Stimulated activated CD8-positive, alpha-beta memory T cell treated with anti-CD3 and anti-CD28 coated beads, Interleukin-12 subunit alpha, Interleukin-12 subunit beta, amount 100 ng/mL, for 1 hour (primary cell): ENCODE measurements at regions not wholly inside any gene's neighbourhood (a gene's known extent, or its start where the extent isn't known, plus 50 kb on each side); places are given as distances from the start of the nearest gene placed in this dataset.

Experiments used
- DNase-seq: peaks from one replicate; pipeline ENCODE4 v3.0.0-alpha.2; 2020; ENCODE audit warnings: low read depth

DNA sequence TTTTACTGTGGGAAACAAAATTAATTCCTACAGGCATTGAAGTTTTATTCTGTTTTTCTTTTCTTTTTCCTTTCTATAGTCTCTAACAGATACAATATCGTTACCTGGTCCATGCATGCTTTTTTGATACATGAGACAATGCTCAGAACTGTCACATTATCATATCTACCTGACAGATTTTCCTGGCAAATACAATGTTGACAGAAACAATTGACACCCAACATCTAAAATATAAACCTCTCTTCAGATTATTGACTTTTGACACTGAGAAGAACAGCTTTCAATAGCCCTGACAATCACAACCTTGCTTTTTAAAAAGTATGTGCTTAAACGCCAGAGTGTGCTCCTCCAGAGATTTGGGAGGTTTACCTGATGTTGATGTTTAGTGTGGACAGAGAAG is 2334.6 kb upstream of the WWC1 start:
- DNase-seq: no peak

DNA sequence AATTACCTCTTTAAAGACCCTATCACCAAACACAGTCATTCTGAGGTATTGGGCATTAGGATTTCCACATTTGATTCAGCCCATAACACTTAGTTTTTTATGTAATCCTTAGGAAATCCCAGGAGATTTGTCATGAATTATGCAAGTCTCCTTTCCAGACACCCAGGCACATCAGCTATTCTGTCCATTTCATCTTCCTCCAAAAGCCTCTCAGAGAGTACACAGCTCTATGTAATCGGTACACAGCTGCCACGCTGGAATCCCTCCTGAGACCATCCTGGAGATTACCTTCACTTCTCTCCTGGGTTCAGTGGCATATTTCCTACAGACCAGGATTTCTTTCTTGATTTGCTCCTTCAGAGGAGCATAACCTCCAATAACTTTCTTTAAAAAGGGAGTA is 2309.8 kb upstream of the WWC1 start:
- DNase-seq: no peak

DNA sequence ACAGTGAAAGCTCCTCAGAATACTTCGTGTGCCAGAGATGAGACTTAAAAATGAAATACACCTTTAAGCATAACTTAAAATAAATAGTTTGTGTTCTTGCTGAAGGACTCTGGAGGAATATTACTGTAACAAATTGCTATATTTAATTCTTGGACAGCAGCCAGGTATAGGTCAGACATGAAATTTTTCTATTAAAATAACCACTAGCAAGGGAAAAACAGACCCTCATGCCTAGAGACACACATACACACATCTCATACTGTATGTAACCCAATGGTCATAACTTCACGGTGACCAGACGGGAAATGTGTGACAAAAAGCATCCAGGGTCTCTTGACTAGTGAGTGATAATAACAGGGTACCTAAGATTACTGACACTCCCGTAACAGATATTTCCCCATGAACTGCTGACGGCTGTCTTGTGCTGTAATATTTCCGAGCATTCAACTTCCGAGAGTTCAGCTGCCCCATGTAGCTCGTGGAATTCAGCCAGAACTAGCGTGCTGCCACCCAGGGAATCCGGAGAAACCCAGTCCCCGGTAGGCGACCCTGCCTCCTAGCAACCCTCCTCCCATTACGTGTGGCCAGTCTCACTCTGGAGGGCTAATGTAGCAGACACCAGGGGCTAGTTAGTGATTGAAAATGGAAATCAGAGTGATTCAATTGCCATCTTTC is 2295.1 kb upstream of the WWC1 start:
- no peak for DNase-seq

DNA sequence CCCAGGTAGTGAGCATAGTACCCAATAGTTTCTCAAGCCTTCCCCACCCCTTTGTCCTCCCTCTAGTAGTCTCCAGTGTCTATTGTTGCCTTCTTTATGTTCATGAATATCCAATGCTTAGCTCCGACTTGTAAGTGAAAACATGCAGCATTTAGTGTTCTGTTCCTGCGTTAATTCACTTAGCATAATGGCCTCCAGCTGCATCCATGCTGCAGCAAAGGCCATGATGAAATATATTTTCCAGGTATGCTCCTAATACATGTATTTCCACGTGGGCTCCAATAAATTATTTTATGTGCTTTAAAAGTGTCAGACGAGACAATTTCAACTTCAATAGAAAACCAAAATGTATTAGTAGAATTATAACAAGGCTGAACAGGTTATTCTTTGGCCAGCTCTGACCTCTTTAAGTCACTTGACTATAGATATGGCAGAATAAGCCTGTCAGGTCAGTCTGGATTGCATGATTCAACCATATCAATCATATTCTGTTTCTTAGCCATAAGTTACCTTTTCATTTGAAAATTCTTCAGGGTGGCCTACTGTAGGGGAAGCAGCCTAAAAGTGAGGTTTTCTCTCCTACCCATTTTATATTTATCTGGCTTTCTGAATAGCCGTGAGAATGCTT is 2291.6 kb upstream of the WWC1 start:
- DNase-seq: no peak

DNA sequence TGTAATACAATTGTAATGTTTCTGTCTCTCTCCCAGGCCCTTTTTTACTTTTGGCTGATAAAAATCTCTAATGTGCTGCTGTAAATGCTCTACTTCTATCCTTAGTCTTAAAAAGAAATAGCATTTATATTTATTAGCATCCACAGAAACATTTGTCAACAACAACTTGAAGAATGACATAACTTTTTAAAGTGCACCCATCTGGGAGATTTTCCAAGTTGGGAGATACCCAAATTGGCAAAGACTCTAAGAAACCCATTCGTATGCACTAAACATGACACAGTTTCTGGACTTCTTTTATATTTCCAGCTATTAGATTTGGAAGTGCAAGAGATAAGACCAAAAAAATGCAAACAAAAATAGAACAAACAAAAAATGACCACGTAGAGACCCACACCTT is 2287.4 kb upstream of the WWC1 start:
- no peak for DNase-seq

DNA sequence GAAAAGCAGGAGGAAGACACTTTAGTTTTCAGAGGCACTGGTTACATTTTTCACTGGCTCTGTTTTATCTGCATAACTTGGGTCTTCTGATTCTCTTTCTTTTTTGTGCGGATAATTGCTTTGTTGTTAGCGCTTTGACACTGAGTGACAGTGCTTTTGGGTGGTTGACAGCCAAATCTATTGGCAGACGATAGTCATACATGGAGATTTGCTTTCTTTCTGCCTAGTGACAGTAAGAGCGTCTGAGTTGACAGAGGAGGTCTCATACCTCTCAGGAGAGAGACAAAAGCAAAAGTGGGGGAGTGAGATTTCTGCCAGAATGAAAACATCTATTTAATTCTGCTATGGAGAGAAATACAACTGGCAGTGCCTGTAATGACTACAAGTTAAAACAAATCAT is 2278.0 kb upstream of the WWC1 start:
- DNase-seq: no peak

DNA sequence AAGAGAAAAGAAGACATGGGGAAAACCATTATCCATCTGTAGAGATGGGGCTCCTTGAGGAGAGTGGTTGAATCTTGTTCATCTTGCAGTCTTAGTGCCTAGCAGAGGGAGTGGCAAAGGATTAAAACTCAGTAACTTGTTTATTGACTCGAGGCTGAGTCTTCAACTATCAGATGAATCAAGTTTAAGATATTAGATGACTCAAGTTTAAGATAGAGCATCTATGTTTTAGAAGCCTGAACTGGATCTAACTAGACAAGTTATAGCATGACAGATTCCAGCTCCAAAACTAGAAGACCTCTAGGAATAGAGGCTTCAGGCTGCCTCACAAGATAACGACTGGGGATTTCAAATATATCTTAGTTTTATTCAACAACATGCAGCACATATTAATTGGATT is 2277.2 kb upstream of the WWC1 start:
- no peak for DNase-seq

DNA sequence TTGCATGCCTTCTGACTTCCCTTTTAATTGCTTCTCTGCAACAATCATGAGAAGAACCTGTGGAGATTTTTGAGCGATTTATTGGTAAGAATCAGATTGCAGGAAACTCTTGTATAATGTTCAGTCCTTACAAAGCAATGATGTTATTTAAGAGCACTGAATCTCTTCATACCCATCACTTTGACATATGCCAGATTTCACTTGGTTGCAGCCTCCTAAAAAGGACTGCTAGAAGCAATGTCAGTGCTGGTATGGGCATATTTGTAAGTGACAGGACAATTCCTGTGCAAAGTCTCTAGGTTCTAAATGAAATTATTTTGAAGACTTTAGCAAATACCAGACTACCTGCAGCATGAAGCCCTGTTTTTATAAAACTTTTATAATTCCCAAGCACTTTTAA is 2272.7 kb upstream of the WWC1 start:
- DNase-seq: no peak

DNA sequence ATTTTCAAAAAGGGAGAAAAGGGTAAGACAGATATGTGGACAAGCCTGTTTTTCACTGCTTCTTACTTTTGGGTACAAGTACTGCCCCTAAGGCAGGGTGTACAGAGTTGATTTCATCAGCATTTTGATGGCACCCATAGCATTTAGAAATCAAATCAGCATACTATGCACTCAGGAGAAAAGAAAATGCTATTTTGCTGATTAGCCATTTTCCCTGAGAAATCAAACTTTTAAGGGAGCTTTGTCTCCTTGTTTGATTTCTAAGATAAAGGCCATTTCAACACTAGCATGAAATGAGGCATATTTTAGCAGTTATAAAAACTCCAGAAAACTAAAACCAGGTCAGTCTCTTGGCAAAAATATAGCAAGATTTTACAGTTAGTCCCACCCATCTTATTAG is 2269.4 kb upstream of the WWC1 start:
- no peak for DNase-seq

DNA sequence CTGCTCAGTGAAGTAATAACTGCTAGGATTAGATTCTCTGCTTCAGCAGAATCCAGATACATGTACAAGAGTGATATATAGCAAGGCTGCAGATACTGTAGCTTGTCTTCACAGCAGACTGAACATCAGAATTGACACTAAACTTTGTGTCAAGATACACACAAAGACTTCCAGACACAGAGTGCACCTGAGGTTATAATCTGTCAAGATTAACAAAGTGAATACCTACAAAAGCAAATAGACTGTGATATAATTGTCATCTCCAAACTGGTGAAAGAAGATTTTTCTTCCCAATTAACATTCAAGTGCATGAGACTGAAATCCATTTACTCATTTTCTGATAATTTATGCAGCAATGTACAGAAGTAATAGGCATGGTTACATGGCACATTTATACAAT is 2266.5 kb upstream of the WWC1 start:
- no peak for DNase-seq

DNA sequence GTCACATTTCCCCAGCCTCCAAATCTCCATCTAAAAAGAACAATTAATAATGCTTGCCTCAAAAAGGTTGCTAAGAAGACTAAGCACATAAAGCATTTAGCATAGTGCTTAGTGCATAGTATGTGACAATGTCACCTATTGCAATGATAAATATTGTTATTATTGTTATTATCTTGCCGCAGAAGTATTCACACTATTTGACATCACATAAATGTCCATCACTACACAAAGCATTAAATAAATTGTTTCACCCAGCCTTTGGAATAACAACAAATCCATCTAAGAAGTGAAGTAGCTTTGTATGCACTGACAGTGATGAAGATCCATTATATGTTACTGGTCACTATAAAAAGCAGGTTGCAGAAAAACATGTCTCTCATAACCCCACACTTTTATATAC is 2263.9 kb upstream of the WWC1 start:
- DNase-seq: no peak

DNA sequence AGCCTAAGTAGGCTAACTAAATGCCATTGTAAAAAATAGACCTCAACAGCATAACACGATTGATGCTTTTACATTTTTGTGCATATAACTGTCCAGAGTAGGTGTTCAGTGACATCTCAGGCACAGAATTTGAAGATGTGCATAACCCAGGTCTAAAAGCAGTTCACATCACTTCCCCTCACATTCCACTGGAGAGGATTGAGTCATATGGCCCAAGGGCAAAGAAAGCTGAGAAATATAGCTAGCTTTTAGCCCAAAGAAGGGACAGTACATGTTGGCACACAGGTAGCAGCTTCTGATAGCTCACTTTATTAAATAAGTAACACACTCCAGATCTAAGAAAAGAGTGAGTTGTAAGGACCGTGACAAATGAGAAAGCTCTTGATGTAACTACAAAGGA is 2259.5 kb upstream of the WWC1 start:
- DNase-seq: no peak

DNA sequence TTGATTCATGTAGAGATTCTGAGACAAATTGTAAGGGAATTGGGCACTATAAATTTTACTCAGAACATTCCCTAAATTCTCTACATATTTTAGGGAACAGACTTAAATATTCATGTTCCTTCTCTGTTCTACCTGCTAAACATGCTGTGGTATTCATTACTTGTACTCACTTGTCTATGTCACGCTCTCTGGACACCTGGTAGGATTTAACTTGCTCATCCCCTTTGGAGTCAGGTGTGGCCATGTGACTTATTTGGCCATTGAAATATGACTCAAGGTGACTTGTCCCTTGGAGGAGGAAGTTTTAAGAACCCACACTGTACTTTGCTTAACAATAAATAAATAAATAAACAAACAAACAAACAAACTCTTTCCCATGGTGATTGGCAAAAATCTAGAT is 2258.8 kb upstream of the WWC1 start:
- DNase-seq: no peak

DNA sequence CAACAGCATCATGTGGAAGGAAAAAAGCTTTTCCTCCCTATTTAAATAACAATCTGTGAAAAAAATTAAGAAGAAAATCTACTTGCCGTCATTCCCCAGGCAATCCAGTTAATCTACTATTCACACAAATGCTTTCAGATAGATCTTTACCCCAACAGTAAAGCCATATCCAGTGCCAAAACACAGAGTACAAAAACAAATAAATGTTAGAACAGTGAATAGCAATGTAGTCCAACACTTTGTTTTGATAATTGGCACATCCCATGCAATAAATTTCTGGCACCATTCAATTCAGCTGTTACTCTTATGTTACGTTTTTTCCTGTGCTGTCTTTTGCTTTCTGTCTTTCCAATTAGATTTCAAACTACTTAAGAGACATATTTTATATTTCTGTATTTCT is 2245.5 kb upstream of the WWC1 start:
- DNase-seq: no peak

DNA sequence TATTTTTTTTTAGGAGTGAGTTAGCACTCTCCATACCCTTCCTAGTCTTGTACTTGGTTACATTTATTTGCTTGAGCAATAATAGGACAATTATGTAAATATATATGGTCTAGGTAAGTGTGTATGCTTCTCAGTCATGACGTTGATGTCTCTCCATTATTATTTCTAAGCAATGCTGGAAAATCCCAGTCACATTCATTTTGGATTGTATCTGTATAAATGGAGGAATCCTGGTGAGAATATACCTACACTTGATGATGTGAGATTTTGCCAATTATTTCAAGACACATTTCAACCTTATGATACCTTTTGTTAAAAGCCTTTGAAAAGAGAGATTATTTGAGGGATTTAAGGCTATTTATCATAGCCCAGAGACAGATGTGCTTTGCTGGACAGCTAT is 2244.5 kb upstream of the WWC1 start:
- no peak for DNase-seq

DNA sequence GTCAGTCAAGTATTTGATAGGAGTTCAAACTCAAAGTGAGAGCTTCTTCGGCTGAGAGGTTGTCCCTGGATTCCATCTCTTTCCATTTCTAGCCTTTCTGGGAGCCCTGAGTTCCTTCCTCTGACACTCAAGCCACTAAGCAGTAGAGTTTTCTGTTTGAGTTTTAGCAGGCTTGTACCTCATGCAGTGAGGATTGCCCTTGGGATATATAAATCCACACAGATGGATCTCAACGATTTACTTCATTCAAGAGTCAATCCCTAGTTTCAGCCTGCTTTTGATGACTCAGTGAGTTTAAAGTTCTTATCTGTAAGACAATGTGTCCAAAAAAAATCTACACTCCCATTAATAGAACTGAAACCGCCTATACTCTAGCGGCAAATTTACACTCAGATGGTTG is 2240.9 kb upstream of the WWC1 start:
- no peak for DNase-seq

DNA sequence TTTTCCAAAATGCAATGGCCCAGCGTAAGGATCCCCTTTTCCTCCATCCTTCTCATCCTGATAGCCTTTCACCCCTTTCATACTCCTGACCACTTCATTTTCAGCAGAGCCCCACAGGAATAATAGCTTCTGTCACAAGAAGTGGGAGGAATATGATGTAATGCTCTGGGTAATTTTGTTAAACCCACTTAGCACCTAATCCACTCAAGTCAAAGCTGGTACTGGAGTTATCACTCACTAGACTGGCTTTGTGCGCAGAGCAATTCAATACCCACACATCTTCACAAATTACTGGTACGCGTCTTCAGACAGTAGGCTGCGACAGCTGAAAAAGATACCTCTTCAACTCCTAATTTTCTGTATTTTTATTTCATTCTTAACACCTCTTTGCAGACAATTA is 2232.8 kb upstream of the WWC1 start:
- no peak for DNase-seq

DNA sequence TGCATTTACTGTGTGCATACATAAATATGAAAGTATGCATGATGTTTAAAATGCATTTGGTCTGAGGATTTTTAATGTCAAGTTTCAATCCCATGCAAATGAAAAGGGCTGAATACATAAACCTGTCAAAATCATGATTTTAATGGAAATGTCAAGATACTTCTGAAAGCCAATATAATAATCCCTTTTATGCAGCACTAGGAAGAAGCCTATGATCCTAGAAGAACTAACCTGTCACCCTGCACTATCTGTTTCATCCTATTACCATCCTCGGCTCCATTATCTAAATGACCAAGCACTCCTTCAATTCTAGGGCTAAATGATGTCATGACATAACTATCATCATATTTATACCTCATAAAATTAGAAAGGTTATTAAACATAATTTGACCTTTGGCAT is 2229.4 kb upstream of the WWC1 start:
- no peak for DNase-seq

DNA sequence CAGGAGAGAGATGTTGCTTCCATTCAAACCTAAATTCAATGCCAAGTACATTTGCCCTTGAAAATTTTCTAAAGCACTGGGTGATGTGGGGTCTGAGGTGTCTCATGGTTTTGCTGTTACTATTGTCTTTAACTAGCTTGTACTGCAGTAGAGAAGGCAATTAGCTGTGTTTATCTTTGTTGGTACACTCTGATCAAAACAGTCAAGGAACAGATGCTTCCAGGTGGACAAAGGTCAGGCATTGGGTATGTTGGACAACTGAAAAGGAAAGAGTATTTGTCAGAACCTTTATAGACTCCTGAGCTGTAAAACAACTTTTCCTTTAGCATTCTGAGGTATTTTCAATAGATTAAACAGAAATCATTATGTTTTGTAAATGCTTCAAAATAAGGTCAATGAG is 2228.7 kb upstream of the WWC1 start:
- DNase-seq: no peak

DNA sequence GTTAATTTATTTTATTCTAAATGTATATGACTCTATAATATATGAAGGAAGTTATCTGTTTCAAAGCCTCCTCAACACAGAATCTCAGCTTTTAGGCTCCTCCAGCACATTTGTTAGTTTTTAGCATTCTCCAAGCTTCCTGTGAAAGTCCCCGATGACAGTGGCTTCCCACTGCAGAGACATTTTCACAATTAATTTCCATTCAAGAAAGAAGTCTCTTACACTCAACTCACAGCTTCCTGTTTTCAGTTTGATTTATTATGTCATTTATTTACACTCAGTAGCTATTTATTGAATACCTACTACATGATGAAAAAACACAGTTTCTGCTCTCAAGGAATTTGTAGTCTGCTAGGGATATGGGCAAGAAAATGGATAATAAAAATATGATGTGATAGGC is 2228.2 kb upstream of the WWC1 start:
- no peak for DNase-seq

DNA sequence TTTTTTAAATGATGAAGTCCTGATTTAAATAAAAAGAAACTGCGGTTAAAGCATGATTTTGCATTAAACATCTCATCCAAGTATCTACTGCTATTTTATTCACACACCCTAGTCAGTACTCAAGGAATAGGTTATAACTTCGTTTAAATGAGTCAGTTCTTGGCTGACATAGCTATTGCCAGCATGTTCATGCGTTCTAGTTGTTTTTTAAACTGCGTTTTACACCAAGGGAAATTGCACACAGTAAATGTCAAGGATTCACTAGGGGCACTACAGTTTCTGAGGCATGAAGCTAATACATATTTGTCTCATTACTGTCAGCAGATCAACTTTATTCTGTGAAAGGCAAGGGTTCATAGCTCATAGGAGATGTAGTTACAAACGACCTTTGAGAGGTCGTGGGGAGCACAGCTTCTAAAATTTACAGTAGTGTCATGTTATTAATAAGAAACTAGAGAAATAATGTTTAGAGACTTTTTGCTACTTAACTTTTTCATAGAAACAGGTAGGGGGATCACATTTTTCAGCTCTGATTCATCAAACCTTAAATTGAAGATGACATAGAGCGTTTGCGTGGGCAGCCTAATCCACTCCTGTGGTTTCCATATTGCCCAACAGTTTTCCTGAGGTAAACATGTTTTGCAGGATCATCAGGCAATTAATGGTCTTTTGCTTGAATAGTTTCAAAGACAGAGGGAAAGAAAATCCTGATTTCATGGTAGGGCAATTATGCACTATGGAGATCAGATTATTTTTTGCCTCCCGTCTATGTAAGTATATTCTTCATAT is 2222.7 kb upstream of the WWC1 start:
- no peak for DNase-seq

DNA sequence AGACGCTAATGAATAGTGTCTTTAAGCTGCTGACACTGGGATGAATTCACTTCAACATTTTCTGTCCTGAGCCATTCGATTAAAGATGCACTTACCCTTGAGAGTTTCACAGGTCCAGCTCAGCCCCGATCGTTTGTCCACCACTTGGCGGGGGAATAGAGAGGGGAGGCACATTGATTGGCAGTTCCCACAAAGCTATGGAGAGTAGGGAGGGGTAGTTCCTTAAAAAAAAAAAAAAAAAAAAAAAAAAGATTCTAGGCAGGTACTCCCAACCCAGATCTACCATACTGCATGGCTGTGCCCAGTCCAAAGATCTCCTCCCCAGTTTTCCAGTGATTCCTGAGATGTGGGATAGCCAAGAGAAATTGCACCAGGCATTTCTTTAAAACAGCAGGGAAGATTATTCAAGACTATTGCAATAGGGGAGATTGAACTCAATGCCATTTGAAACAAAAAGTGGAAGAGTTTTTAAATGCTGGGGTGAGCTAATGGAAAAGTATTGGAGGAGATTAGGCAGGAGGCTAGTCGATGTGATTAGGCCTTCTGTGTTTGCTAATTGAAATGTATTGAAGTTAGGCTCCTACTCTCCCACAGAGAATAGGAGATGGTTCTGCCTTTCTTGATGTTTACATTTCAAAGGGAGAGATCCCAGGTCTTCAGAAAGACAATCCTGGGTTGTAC is 2217.4 kb upstream of the WWC1 start:
- no peak for DNase-seq
